NCI-H1417 (cell line): ENCODE measurements at regions not wholly inside any gene's neighbourhood (a gene's known extent, or its start where the extent isn't known, plus 50 kb on each side); places are given as distances from the start of the nearest gene placed in this dataset.
A peak's percentile ranks its signal among the peaks of the same experiment; 100 is the strongest.

Source experiments
- DNase-seq, 3 experiments: peaks; one replicate each; lab custom pipeline; 2025; lab: John Stamatoyannopoulos, UW

DNA sequence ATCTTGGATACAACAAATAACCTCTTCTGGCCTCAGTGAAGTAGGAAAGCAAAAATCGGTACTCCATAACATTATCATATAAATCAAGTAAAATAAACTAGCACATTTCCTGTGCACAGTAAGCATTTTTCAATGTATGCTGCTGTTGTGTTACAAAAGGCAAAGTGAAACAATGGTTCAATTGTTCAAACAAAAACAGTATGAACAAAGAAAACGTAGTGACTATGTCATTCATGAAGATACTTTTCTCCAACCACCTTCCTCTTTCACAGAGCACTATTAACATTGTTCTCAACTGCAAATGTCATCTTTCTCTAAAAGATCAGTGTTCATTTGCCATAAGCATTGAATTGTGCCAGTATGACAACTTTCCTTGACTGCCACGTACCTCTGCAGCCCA, 318.6 kb upstream of the PRDM1 start:
- no peak for DNase-seq

DNA sequence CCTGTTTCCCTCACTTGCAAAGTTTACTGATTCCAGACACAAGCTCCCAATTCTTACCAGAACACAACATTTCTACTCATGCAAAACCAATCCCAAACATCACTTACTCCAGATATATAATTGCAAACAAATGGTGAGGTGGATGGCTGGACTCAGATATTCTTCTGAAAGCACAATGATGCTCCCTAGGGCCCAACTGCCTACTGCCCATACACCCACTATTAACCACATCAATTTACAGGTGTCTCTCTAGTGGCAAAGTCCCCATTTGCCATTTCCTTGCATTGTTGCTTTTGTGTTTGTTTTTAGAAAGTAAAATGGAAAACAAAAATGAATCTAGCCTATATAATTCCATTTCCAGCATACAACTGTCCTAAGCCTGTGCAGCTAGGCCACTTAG, 320.9 kb upstream of the PRDM1 start:
- DNase-seq = no peak

DNA sequence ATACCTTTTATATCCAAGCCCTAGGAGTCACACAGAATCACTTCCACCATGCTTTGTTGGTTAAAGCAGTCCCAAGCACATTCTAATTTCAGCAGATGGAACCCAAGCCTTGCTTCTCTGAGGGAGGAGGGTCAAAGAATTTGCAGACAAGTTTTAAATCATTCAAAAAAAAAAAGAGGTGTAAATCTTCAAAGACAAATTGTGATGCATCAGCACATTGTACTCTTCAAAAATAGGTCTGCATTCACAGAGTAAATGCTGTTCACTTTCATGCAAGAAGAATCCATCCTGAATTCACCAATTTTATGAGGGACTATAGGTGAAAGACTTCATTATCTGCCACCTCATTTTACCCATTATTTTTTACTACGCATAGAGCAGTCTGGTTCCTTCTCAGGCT, 321.8 kb upstream of the PRDM1 start:
- no peak for DNase-seq

DNA sequence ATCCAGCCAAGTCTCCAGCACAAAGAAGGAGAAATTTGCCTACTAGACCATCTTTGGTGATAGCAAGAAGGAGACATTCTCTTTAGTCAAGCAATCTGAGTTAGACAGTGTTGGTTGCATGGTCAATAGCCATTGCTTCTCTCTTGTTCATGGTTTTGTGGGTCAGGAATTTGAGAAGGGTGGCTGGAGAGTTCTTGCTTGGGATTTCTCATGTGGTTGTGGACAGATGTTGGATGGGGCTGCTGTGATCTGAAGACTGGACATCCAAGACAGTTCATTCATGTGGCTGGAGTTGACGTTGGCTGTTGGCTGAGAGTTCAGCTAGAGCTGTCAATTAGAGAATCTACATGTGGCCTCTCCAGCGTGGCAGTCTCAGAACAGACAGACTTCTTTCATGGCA, 322.3 kb upstream of the PRDM1 start:
- DNase-seq = no peak

GRCh38 chr6:105760746-105761145, 325.4 kb upstream of the PRDM1 start:
- DNase-seq = no peak

DNA sequence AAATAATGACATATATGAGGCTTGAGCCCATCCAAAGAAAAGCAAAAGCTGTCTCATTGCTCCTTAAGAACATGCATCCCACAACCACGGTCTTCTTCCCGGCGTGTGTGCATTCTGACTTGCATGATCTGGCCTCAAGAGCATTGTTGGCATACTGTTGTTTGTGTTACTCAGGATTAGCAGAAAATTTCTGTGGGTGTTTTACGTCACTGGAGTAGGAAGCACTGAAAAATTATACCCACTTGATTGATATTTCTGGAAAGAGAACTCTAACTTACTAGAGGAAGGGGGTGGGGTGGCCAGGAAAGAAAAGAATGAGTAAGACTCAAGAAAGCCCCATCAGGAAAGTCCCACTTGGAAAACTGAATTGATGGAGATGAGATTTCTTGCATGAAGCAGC, 326.2 kb upstream of the PRDM1 start:
- no peak for DNase-seq

DNA sequence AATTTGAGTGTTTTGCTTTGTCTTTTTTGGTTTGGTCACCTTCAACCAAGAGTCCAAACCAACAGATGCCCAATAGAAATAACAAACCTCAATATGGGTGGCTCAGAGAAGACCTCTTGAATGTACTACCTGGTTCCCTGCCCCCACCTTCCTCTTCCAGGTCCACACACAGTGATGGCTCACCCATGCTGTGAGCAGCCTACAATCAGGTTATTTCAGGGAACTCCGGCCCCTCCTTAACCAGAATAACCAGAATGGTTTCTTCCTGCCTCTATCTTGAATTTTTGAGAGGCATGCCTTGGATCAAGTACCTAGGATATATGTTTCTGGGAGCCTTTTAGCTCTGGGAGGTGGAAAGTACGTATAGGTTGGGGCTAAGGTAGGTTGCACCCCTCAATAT, 327.1 kb upstream of the PRDM1 start:
- DNase-seq = peak in 1 of 3 experiments; percentile 13

GRCh38 chr6:105757512-105758200, 328.5 kb upstream of the PRDM1 start:
- peak; percentile 40 to 80 (median 62) for DNase-seq

- DNase-seq = no peak
Measured at GRCh38 chr6:105755885-105756284, 330.3 kb upstream of the PRDM1 start.

DNA sequence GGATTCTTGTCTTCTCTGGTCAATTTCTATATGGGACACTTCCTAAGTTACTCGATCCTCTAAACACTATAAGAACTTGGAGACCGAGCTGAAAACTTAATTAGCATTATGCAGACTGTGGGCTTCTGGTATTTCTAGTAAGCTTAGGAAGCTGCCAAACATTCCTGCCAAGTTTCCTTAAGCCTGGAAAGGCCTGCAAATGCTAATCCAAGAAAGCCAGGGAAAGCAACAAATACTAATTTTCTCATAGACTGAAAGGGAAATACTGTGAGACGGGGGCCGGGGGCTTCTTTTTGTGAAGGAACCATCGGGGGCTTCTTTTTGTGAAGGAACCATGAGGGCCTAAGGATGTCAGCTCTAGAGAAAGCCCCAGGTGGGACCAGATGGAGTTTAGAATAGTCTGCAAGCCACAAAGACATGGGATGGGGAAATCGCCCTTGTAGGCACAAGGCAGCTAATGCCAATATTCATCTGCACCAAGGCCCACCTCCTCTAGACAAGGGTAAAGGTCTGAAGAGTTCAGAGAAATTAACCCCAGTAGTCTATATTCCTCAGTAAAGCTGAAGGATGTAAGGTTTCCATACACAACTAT, 332.4 kb upstream of the PRDM1 start:
- no peak for DNase-seq

GRCh38 chr6:105753207-105753606, 332.9 kb upstream of the PRDM1 start:
- peak; percentile 15 to 67 (median 43) for DNase-seq

DNA sequence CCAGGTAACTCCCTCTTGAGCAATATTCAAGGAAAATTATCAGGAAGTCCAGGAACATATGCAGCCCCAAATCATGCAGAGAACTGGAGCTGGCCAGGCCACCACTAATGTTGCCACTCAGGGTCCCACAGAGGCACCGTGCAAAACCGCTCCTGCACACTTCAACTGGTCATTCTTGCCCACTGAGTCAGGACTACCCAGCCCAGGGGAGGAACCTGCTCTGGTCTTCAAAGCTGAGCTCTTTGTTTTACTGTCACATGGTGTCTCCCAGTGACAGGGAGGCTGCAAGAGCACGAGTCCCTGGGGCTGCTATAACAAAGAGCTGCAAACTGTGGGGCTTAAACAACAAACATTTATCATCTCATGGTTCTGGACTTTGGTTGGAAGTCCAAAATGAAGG, 336.0 kb upstream of the PRDM1 start:
- DNase-seq = no peak

DNA sequence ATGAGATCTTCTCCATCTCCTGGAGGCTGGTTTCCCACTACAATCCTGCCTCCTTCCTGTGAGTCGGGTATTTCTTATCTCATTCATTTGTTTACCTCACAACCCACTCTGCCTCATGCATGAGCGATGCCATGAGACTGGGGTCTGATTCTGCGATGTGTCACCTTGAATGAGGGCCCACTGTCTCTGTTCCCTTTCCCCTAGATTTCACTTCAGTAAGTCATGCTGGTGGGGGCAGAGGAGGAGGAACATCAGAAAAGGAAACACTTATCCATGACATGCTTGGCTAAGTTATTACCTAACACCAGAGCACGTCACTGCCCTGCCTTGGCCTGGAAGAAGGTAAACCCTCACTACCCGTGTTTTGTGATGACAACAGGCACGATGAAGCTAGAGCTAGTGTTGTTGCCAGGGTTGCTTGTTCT, 337.4 kb upstream of the PRDM1 start:
- no peak for DNase-seq

- DNase-seq = no peak
Measured at GRCh38 chr6:105747823-105748405, 338.2 kb upstream of the PRDM1 start.

DNA sequence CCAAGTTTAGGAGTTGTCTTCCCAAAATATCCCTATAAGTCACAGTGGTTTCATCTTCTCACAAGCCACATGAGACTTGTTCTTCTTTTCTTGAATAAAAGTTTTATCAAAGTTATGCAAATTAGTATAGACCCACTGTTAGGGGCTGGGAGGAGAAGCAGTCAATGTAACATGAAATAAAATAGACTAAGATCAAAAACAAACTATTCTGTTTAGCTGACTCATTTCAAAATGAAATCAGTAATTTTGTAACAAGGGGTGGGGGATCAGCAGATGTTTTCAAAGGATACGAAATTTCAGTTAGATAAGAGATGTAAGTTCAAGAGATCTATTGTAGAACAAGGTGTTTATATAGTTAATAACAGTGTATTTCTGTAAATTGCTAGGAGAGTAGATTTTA, 339.6 kb upstream of the PRDM1 start:
- DNase-seq = peak in 1 of 3 experiments; percentile 26

GRCh38 chr6:105746130-105746505, 340.0 kb upstream of the PRDM1 start:
- DNase-seq = no peak

DNA sequence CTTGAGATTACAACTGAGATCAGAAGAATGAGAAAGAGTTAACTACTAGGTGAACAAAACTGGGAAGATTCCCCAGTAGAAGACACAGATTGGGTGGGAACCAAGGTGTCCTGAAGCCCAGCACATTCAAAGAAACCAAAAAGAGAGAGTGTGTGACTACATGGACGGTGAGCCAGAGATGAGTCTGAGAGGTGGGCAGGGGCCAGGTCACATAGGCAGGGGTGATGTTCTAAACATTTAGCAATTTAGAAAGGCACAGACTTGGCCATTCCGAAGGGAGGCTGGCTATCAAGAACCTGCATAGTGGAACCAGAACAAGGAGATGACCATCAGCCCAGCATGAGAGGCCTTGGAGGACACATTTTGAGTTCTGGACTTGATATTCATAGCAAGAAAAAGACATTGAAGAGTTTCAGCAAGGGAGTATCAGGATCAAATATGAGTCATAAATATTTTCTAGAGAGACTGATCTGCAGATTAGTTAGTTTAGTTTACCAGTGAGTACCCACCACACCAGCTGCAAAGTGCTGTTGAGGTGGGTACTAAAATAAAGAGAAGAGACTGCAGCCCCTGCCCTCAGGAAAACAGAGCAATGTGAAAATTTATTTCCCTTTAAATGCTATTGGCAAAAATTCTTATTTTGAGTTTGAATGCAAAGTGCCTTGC, 340.5 kb upstream of the PRDM1 start:
- DNase-seq = no peak

- no peak for DNase-seq
Measured at GRCh38 chr6:105744815-105745214, 341.3 kb upstream of the PRDM1 start.

- DNase-seq = peak in 1 of 3 experiments; percentile 12
Measured at GRCh38 chr6:105740946-105741645, 338.2 kb upstream of the PREP start.

DNA sequence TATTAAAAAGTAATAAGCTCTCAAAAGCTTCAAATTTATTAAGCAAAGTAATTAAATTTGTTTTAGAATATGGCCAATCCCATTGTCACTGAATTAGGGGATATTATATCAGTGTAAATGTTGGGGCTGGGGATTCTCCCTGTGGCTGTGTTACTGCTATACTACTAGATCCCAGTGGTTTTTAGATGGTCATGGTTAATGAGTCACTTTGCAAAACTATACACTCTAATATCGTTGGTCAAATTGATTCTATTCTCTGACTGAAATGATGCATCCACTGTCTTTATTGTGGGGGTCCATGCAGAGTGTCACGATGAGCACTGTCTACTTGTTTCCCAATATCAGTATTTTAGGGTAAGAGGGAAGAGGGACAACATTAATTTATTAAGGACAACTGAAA, 336.9 kb upstream of the PREP start:
- no peak for DNase-seq

DNA sequence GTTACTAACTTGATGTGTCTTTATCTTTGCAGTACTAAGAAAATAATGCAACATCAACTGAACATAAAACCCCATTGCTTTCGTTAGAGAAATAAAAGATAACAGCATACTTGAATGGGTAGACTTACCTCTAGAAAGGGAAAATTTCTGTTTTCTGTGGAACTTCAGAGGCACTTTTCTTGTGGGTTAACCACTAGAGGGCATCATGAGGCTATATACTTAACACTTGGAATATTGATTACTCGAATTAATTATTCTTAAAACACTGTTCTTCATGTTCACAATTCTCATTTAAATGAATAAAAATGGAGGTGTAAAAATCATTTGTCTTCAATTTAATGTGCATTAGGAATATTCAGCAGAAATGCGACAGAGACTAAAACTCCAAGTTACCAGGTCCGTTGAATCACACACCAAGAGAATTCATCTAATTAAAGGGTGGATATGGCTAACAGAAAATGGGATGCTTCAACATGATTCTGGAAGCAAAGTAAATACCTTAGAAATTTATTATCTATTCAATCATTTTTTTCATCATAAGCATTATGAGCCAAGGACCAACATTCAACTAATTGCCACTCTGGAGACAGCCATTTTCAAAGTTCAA, 330.8 kb upstream of the PREP start:
- peak in 2 of 3 experiments; percentile 27 to 48 for DNase-seq

DNA sequence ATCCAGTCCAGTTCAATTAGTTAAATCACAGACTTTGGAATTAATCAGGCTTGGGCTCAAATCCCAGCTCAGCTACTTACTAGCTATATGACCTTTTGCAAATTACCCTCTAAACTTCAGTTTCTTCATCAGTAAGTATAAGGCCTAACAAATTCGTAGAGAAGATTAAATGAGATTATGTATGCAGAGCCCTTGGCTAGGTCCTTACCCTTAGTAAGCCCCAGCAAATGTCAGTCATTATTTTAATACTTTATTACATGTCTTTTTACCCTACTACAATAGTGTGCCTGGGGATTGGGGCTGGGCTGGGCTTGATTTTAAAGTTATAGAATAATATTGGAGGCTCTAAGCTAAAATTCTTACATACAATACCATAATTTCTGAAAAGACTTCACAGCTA, 326.1 kb upstream of the PREP start:
- DNase-seq = no peak
